T-helper 2 cell treated with Interferon-gamma antibody and Interleukin-4, amounts not matched to agents 5 μg/mL and 100 μg/mL, for 36 hours (primary cell): ENCODE measurements at regions not wholly inside any gene's neighbourhood (a gene's known extent, or its start where the extent isn't known, plus 50 kb on each side); places are given as distances from the start of the nearest gene placed in this dataset.

Experiments used
- DNase-seq: peaks from one replicate; pipeline ENCODE4 v3.0.0; 2021; ENCODE audit warnings: low spot score
- H3K27ac Mint-ChIP-seq: one replicate; pipeline ENCODE4 v1.8.0; 2021; ENCODE audit warnings: mild to moderate bottlenecking, mixed read lengths
- H3K27me3 Mint-ChIP-seq: one replicate; pipeline ENCODE4 v1.8.0; 2021; ENCODE audit warnings: low read depth, mixed read lengths
- H3K36me3 Mint-ChIP-seq: one replicate; pipeline ENCODE4 v1.8.0; 2021; ENCODE audit warnings: low read depth, mixed read lengths
- H3K4me1 Mint-ChIP-seq: one replicate; pipeline ENCODE4 v1.8.0; 2021; ENCODE audit warnings: low read depth, mixed read lengths
- H3K4me3 Mint-ChIP-seq: one replicate; pipeline ENCODE4 v1.8.0; 2022; ENCODE audit warnings: mild to moderate bottlenecking, moderate library complexity, mixed read lengths
- H3K9me3 Mint-ChIP-seq: one replicate; pipeline ENCODE4 v1.8.0; 2021; ENCODE audit warnings: mixed read lengths

- H3K9me3 Mint-ChIP-seq = no peaks in the 10 kb centered on the region
- no peaks in the 10 kb centered on the region for H3K36me3 Mint-ChIP-seq
- H3K27ac Mint-ChIP-seq = no peak overlapping the region
- H3K4me1 Mint-ChIP-seq = no peaks in the 10 kb centered on the region
- no peaks in the 10 kb centered on the region for H3K27me3 Mint-ChIP-seq
- H3K4me3 Mint-ChIP-seq = no peak overlapping the region
- DNase-seq = no peak
Observed at GRCh38 chr2:144999936-145000335, 480.0 kb upstream of the ZEB2 start.

GRCh38 chr2:144999071-144999875 lies 479.4 kb upstream of the ZEB2 start:
- DNase-seq = no peak
- no peaks in the 10 kb centered on the region for H3K4me1 Mint-ChIP-seq
- no peaks in the 10 kb centered on the region for H3K36me3 Mint-ChIP-seq
- no peaks in the 10 kb centered on the region for H3K27me3 Mint-ChIP-seq
- no peaks in the 10 kb centered on the region for H3K9me3 Mint-ChIP-seq
- no peak overlapping the region for H3K27ac Mint-ChIP-seq
- H3K4me3 Mint-ChIP-seq = no peak overlapping the region

DNA sequence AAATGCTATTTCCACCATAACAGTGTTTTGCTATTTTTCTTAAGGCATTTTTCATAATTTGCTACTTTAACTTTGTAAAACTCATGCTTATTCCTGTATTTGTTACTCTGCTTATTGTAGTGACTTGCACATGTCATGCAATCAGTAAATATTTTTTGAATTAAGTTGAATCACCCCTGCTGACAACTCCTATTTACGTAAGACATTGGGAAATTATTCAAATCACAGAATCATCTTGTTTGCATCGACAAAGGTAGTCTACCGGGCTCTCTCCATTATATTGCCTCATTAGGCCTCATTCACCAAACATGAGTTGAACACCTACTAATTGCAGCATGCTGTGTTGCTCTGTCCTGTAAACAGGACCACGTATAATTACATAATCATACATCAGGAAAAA lies 478.5 kb upstream of the ZEB2 start:
- DNase-seq = no peak

GRCh38 chr2:144996225-144996795 lies 476.4 kb upstream of the ZEB2 start:
- no peaks in the 10 kb centered on the region for H3K9me3 Mint-ChIP-seq
- no peaks in the 10 kb centered on the region for H3K27me3 Mint-ChIP-seq
- H3K27ac Mint-ChIP-seq = no peak overlapping the region
- H3K4me1 Mint-ChIP-seq = no peaks in the 10 kb centered on the region
- no peak overlapping the region for H3K4me3 Mint-ChIP-seq
- H3K36me3 Mint-ChIP-seq = no peaks in the 10 kb centered on the region
- no peak for DNase-seq

More for the DNA sequence above, 478.5 kb upstream of the ZEB2 start:
- Mint-ChIP-seq H3K27me3 (no peaks in the 10 kb centered on the region), H3K36me3 (no peaks in the 10 kb centered on the region), H3K27ac (no peak overlapping the region), H3K4me1 (no peaks in the 10 kb centered on the region), H3K9me3 (no peaks in the 10 kb centered on the region), H3K4me3 (no peak overlapping the region)

DNA sequence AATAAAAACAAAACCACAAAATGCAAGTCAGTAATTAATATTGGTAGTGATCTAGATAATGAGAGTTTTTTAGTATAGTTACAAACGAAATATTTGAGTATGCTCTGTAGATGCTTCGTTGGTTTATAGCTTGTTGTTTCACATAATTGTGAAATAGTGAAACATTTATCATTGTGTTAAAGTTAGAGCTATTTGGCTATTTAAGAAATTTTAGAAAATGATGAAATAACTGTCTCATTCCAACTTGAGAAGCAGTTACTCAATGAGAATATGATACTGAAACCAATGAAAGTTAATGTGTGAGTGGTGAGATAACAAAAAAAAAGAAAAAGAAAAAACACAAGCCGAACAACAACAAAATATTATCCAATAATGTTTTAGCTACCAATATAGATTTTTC lies 475.6 kb upstream of the ZEB2 start:
- Mint-ChIP-seq H3K27ac (no peak overlapping the region), H3K4me3 (no peak overlapping the region), H3K4me1 (no peaks in the 10 kb centered on the region), H3K36me3 (no peaks in the 10 kb centered on the region), H3K27me3 (no peaks in the 10 kb centered on the region), H3K9me3 (no peaks in the 10 kb centered on the region)
- no peak for DNase-seq

DNA sequence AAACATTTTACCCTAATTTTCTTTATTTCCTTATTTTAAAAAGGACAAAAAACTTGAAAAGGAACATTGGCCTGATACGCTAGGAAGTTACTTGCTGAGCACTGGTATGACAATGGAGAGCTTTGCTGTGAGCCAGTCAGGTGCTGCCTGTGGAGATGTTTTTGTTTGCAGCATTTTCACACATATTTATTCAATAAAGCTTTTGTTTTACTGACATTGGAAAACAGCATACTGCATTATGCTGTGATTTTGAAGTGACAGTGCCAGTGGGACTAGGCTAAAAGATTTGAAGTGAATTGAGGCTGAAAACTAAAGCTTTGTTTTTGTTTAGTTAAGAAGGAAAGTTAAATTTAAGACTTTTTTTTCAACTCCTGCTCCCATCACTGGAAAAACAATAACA lies 470.7 kb upstream of the ZEB2 start:
- Mint-ChIP-seq H3K27ac (no peak overlapping the region), H3K4me1 (no peaks in the 10 kb centered on the region), H3K27me3 (no peaks in the 10 kb centered on the region), H3K9me3 (no peaks in the 10 kb centered on the region), H3K4me3 (no peak overlapping the region), H3K36me3 (no peaks in the 10 kb centered on the region)
- no peak for DNase-seq

DNA sequence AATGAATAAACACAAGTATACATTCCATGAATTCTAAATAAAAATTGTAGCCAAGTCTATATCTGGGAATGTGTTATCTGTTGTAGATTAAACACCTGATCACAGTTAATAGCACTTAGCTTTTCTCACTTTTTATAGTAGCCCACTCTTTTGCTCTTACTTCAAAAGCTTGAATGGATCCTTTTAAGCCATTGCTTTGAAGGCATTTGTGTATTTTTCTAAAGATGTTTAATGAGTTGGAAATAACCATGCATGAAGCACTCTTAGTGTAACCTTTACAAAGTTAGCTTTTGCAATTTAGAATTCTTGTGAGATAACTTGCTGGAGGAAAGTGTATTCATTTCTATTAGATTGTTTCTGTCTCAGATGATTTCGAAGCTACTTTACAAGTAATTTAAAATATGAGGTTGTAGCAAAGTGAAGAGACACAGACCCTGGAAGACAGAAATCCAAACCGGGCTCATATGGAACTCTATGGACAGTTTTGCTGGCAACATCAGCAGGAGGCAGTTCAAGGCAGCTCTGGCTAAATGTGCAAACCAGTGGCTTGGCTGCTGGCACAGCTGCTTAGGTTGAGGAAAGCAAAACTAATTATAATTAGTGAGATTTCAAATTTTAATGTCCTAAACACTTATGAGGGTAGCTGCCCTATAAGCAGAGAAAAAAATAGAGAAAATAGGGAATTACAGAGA lies 469.8 kb upstream of the ZEB2 start:
- no peaks in the 10 kb centered on the region for H3K9me3 Mint-ChIP-seq
- no peak overlapping the region for H3K27ac Mint-ChIP-seq
- H3K4me3 Mint-ChIP-seq = no peak overlapping the region
- DNase-seq = no peak
- no peaks in the 10 kb centered on the region for H3K27me3 Mint-ChIP-seq
- no peaks in the 10 kb centered on the region for H3K36me3 Mint-ChIP-seq
- H3K4me1 Mint-ChIP-seq = no peaks in the 10 kb centered on the region

DNA sequence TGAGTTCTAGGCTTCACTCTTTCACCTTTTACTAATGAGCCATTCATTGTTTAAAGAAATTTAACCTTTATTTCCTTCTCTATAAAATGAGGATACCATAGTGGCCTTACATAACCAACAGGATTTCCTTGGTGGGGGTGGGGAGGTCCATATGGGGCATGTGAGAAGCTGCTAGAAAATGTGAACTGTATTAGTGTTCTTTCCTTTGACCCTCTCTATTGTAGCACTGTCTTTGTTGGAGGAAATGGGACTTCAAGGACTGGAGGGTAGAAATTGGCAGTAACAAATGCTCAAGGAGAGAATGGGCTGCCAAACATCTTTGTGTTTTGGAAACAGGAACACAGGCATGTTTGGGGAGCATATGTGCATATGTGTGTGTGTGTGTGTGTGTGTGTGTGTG lies 468.7 kb upstream of the ZEB2 start:
- Mint-ChIP-seq H3K9me3 (no peaks in the 10 kb centered on the region), H3K4me3 (no peak overlapping the region), H3K4me1 (no peaks in the 10 kb centered on the region)

DNA sequence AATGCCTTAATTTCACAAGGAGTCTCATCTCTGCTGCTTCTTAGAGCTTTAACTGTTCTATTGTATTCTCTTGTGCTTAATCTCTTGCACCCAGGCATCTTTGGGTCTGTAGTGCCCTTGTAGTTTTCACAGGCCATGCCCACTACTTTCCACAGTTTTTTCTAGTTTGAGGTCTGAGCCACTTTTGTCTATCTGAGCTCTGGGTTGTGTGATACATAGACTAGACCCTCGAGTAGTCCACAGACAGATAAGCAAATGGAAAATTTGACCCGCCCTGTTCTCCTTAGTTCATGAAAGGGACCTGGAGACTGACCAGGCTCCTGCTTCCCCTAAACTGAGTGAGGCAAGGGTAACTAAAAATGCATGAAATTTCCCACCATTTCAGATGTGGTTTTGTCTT lies 466.8 kb upstream of the ZEB2 start:
- H3K36me3 Mint-ChIP-seq = no peaks in the 10 kb centered on the region
- H3K4me3 Mint-ChIP-seq = no peak overlapping the region
- H3K27me3 Mint-ChIP-seq = no peaks in the 10 kb centered on the region
- H3K9me3 Mint-ChIP-seq = no peaks in the 10 kb centered on the region
- no peaks in the 10 kb centered on the region for H3K4me1 Mint-ChIP-seq
- H3K27ac Mint-ChIP-seq = no peak overlapping the region
- no peak for DNase-seq

More for the DNA sequence above, 468.7 kb upstream of the ZEB2 start:
- DNase-seq = no peak
- H3K36me3 Mint-ChIP-seq = no peaks in the 10 kb centered on the region
- H3K27me3 Mint-ChIP-seq = no peaks in the 10 kb centered on the region
- no peak overlapping the region for H3K27ac Mint-ChIP-seq

DNA sequence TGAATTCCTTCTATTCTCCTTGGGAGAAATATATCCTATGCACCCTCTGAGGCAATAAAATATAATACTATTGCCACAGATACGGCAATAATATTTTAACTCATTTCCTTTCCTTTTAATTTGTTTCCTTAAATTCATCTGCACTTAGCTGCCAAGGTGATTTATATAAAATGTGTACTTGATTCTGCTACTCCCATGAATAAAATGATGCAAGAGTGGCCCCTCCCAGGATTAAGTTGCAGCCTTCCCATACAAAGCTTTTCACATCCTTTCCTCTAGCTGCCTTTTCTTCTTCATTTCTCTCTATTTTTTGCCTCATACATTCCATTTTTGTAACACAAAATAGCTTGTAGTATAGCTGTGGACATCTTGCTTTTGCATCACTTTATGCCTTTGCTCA lies 464.1 kb upstream of the ZEB2 start:
- H3K9me3 Mint-ChIP-seq = no peaks in the 10 kb centered on the region
- H3K36me3 Mint-ChIP-seq = no peaks in the 10 kb centered on the region
- H3K4me1 Mint-ChIP-seq = no peaks in the 10 kb centered on the region
- H3K4me3 Mint-ChIP-seq = no peak overlapping the region
- no peak overlapping the region for H3K27ac Mint-ChIP-seq
- no peaks in the 10 kb centered on the region for H3K27me3 Mint-ChIP-seq
- no peak for DNase-seq

- Mint-ChIP-seq H3K27me3 (no peaks in the 10 kb centered on the region), H3K9me3 (no peaks in the 10 kb centered on the region), H3K4me1 (no peaks in the 10 kb centered on the region), H3K27ac (no peak overlapping the region), H3K36me3 (no peaks in the 10 kb centered on the region), H3K4me3 (no peak overlapping the region)
- DNase-seq = no peak
Observed at GRCh38 chr2:144983107-144983506, 463.2 kb upstream of the ZEB2 start.

GRCh38 chr2:144982481-144982880 lies 462.6 kb upstream of the ZEB2 start:
- no peak for DNase-seq
- Mint-ChIP-seq H3K36me3 (no peaks in the 10 kb centered on the region), H3K4me1 (no peaks in the 10 kb centered on the region), H3K27ac (no peak overlapping the region), H3K4me3 (no peak overlapping the region), H3K9me3 (no peaks in the 10 kb centered on the region), H3K27me3 (no peaks in the 10 kb centered on the region)

- DNase-seq = no peak
- Mint-ChIP-seq H3K36me3 (no peaks in the 10 kb centered on the region), H3K27ac (no peak overlapping the region), H3K4me3 (no peak overlapping the region), H3K4me1 (no peaks in the 10 kb centered on the region), H3K27me3 (no peaks in the 10 kb centered on the region), H3K9me3 (no peaks in the 10 kb centered on the region)
Observed at GRCh38 chr2:144975881-144976280, 456.0 kb upstream of the ZEB2 start.

DNA sequence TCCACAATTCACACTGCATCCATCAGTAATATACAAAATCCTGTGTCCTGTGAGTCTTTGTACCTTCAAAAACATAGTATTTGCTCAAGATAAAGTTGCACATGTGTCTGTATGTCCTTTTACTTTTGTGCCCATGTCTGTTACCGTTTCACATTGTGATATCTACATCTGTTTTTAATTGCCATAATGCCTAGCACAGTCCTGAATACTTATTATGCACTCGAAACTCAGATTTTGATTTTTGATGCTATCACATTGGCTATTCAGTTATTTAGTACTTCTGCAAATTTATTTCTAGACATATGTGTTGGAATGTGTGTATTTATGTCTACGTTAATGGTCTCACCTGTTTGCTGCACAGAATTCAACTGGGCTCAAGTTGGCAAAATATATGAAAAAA lies 452.8 kb upstream of the ZEB2 start:
- DNase-seq = no peak
- no peak overlapping the region for H3K27ac Mint-ChIP-seq
- H3K36me3 Mint-ChIP-seq = no peaks in the 10 kb centered on the region
- H3K27me3 Mint-ChIP-seq = no peaks in the 10 kb centered on the region
- H3K4me1 Mint-ChIP-seq = no peaks in the 10 kb centered on the region
- H3K4me3 Mint-ChIP-seq = no peak overlapping the region
- H3K9me3 Mint-ChIP-seq = peaks cover 4% of the 10 kb centered on the region
